Esophagus mucosa (tissue), 1 donor: ENCODE measurements at regions not wholly inside any gene's neighbourhood (a gene's known extent, or its start where the extent isn't known, plus 50 kb on each side); places are given as distances from the start of the nearest gene placed in this dataset.

Source experiments
- ATAC-seq: fragments of 200-7000 bp; cut with Tn5 transposase; one replicate; pipeline ENCODE4 v1.9.1; 2020
- donor health status: DM: yes; HTN: yes; CAD: no.

DNA sequence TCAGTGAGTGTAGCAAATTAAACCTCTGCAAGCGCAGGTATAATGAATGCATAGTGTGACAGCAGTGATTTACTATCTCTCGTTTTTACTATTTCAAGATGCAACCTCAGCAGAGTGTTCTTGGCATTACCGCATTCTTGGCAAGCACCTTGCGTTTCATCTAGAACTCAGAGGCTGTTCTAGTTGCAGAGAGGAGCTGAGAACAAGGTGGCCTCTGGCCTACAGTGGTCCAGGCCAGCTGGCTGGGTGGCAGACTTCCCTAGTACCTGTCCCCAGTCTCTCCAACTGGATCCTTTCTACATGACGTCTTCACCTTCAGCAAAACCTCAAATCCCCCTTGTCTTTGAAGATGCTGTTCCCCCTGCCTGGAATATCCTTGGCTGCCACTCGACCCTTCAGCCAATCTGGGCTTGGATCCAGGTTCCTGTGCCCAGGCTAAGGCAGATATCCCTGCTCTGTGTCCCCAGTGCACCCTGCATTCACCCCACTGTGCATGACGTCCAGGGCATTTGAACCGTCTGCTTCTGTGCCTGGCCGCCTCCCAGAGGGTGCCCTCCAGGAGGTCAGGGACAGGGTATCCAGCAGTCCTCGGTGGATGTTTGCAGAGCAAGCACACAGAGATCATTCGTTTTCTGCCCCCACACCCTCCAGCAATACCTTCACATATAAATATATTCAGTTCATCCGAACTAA, 120.4 kb upstream of the CPEB4 start:
- no peak for ATAC-seq

GRCh38 chr5:173768267-173768806, 119.8 kb upstream of the CPEB4 start:
- ATAC-seq = no peak

DNA sequence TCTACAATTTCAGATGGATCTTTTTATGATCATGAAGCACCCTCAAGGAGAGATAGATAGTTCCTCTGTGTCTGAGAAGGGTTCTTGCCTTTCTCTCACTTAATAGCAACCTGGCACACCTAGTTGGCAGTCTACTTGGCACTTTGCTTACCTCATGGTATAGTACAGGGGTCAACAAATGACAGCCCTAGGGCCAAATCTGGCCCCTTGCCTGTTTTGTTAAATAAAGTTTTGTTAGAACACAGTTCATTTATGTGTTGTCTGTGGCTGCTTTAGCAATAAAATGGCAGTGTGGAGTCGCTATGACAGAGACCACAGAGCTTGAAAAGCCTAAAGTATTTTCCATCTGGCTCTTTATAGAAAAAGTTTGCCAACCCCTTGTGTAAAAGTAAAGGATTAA, 119.3 kb upstream of the CPEB4 start:
- ATAC-seq = no peak

DNA sequence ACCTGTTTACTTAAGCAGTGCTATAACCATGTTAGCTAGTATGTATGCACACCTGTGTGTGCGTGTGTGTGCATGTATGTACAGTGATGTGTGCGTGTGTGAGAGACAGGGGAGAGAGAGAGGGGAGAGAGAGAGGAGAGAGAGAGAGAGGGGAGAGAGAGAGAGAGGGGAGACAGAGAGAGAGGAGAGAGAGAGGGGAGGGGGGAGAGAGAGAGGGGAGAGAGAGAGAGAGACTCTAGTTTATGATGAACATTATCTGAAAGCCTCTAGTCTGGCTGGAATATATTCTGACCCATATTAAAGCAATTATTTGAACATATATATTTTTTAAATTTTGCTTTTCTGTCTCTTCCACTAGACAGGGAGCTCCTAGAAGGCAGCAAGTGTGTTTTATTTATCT, 117.5 kb upstream of the CPEB4 start:
- no peak for ATAC-seq

- ATAC-seq = no peak
Measured at GRCh38 chr5:173771121-173771724, 116.9 kb upstream of the CPEB4 start.

DNA sequence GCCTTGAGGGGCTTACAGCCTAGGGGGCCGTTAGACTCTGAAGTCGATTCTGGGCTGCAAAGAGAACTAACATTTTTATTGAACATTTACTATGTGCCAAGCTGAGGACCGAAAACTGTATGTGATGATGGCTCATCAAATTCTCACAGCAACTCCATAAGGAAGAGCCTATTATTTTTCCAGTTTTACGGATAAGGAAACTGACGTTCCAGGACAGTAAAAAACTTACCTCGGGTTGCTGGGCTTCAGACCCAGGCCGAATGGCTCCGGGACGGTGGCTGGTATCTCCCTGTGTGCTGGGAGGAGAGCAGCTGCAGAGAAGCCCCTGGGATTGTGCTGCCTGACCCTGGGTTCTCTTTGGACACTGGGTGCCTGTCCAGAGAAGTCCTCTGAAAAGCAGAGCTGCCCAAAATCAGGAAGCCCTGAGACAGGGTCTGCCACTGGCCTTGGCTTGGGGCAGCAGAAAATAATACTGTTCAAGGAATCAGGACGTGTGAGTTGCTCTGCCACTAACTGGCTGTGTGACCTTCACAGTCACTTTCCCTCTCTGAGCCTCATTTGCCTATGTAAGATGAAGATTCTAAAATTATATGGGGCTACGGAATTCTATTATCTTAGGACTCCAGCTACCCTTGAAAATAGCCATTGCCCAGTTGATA, 116.3 kb upstream of the CPEB4 start:
- no peak for ATAC-seq

DNA sequence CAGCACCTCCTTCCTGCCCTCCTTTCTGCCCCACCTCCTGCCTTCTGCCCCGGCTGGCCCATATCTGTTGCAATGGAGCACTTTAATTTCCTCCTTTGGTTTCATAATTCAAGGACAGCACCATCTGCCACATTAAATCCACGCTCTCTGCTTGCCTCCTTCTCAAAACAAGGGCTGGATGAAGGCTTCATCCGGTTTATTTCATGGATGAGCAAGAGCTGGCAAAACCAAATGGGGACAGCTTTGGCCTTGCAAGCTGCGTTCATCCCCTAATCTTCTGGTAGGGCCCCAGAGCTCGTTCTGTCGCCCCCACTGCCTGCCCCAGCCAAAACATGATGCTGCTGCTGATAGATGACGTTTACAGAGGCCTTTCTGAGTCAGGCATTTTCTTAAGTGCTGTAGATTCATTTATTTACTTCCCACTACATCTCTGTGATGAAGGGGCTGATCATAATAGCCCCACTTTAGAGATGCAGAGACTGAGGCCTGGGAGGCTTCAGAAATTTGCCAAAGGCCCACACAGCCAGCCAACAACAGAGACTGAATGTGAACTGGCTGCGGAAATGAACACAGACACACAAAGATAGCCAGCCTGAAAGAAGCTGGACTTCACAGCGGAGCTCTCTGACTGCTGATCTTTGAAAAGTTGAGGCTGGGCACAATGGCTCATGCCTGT, 115.6 kb upstream of the CPEB4 start:
- ATAC-seq = no peak

DNA sequence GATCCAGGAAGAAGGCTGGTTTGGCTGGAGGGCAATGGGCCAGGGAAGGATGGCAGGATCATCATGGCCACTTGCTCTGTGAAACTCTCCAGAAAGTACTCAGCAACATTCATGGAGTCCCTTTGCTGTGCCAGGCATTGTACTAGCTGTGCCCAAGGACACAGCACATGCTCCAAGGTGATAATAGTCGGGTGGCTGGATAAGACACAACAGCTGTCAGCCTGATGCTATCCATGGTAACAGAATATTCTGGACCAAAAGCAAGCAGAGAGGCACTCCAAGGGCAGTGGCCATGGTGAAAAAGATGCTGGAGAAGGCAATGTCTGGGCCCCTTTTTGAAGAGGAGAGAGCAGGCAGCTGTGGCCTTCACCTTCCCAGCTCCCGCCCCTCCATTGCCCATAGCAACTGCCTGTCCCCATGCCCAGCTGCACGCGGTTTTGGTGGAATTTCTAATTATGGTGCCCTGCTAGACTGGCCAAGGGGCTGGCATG, 113.8 kb upstream of the CPEB4 start:
- no peak for ATAC-seq

DNA sequence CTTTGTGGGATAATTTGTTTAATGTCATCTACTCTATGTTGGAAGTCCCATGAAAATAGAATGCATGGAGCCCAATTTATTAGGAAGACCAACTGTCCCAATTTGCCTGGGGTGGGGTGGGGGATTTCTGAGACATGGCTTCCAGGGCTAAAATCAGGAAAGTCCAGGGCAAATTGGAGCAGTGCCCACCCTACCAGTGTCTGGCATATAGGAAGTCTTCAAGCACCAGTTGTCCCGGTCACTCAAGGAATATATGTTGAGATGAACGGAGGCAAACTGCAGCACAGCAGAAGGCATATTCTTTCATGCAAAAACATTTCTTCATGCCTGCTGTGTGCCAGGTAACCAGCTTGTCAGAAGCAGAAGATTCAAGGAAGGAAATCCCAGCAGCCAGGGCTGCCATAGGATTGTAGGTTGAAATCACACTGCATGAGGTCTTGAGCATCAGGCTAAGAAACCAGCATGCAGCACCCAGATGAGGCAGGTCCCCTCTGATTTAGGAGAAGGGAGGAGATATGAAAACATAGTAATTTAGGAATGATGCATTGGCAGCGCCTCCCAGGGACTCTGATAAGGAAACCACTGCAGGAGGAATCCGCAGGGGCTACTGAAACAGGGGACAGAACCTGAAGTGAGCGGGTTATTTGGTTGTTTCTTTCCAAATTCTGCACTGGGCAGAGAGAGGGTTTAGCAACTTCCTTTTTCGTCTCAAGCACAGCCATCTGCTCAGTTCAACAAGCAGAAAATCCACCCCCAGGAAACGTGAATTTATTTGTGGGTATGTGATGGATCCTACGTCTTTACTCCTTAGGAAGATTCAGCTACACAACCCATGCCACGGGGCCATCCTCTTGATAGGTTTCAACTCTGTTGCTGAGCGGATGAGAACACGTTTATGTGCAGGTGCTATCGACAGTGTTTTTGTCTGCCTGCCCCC, 112.6 kb upstream of the CPEB4 start:
- ATAC-seq = no peak

DNA sequence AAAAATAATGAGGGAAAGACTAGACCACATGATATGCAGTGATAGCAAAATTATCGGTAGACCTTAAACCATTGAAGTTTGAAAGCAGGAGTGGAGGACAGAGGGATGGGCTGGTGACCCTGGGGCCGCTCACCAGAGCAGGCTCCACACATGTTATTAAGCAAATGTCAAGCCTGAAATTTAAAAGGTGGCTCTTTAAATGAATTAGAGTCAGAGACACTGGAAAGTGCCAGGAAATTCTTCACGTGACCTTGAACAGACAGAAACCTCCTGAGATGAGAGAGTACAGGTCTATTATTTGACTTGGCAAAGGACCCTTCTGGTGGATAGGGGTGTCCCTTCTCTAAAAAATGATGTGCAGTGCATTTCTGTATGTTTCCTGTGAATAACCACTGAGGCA, 111.0 kb upstream of the CPEB4 start:
- ATAC-seq = no peak

DNA sequence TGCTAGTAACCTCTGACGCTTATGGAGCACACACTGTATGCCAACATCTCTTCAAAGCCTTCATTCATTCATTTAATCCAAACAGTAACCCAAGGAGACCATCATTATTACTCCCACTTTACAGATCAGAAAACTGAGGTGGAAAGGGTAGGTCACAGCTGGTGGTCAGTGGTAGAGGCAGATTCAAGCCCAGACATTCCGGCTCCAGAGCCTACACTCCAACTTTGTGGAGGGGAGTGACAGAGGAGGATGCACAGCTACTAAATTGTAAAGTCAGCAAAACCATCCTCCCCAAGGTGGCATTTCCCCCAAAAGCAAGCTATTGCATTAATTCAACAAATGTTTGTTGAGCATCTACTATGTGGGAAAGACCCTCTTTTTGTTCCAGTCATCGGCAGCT, 110.5 kb upstream of the CPEB4 start:
- no peak for ATAC-seq

- no peak for ATAC-seq
Measured at GRCh38 chr5:173778152-173778782, 109.9 kb upstream of the CPEB4 start.

- ATAC-seq = no peak
Measured at GRCh38 chr5:173778784-173779304, 109.3 kb upstream of the CPEB4 start.

DNA sequence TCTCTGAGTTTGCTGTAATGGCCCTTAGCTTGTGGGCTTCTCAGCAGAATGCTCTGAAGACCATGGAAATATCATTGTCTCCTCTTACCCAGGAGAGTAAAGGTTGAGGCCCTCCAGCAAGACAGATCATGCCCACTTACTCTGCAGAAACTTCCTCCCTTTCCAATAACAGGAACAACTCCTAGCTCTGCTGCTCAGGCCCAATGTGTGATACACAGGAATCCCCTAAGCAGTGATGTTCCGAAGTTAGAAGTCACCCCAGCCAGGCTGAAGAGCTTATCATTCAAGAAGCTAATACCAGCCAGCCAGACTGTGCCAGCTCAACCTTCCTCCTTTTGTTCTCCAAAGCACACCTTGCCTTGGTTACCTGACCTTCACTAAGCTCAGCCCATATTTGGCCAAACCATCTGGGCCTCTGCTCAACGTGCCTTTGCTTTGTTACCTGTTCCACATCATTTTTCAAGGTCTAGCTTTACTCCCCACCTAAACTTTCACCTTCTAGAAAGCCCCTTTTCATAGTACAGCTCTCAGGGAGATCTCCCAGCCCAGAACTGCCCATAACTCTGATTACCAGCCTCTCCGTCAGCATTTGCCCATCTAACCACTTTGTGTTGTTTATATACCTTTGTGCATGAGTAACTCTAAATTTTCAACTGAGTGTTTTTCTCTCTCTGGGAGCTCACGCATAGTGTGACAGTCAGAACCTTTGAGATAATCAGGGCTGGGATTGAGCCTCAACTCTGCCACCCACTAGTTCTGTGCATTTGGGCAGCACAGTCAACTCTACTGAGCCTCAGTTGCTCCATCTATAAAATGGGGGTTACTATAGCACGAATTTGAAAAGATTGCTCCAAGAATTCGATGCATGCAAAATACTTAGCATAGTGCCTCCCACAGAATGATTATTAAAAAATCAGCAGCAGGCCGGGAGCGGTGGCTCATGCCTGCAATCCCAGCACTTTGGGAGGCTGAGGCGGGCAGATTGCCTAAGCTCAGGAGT, 107.6 kb upstream of the CPEB4 start:
- no peak for ATAC-seq

- ATAC-seq = no peak
Measured at GRCh38 chr5:173781432-173781815, 106.7 kb upstream of the CPEB4 start.

DNA sequence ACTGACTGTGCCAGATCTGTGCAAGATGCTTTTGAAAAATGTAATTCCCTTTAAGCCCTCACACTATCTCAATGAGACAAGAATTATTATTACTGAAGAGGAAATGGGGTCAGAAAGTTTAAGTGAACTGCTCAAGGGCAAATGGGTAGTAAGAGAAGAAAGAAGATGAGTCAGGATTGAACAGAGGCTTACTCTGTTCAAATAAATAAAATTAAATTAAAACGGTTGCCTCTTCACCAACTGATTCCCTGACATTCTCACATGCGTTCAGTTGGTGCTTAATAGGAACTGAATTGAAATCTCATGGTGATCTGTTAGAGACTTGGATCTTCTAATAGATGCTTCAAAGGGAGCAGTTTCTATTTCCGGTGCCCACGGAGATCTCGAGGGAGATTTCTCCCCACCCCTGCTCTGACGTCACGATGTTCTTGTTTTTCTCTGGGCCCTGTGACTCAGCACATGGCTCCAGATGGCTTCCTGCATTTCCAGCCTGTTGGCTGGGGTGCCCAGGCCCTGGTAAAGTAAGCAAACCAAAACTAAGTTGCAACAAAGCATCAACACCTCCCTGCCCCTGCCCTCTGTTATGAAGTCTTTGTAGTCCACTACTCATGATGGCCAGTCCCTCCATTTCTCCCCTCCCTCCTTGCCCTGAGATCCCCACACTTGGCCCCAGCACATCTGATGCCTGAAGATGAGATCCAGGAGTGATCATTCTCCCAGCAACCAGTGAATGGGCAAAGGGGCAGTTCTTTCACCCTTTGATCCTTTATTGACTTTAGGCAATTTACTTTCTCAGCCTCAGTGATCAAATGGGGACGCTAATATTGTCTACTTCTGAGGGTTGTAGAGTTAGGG, 106.1 kb upstream of the CPEB4 start:
- peak; percentile 90 for ATAC-seq

- no peak for ATAC-seq
Measured at GRCh38 chr5:173782671-173783101, 105.5 kb upstream of the CPEB4 start.

- no peak for ATAC-seq
Measured at GRCh38 chr5:173783371-173783770, 104.8 kb upstream of the CPEB4 start.

GRCh38 chr5:173785400-173785799, 102.7 kb upstream of the CPEB4 start:
- no peak for ATAC-seq
